ENCODE measurements at regions not wholly inside any gene's neighbourhood (a gene's known extent, or its start where the extent isn't known, plus 50 kb on each side); places are given as distances from the start of the nearest gene placed in this dataset.

GRCh38 chr11:80986421-80987074, 1545.7 kb upstream of the TENM4 start:
- no peaks in the 10 kb centered on the region for H3K36me3 ChIP-seq (ENCODE audit: control insufficient read depth in 4 of 4, insufficient read depth in 3 of 4, low read depth in 1 of 4, low read length in 3 of 4)
- 80% methylated on average over 1 of the region's 1 CpG for WGBS
- DNase-seq (ENCODE audit: low spot score): no peak
- no peak overlapping the region for H3K9ac ChIP-seq (ENCODE audit: low read depth in 1 of 2, low read length in 2 of 2)
- no peaks in the 10 kb centered on the region for H3K27me3 ChIP-seq (ENCODE audit: control insufficient read depth in 4 of 4, insufficient read depth in 4 of 4, low read length in 3 of 4)
- H3K4me1 ChIP-seq (ENCODE audit: control insufficient read depth in 4 of 4, insufficient read depth in 4 of 4, low read length in 3 of 4): no peaks in the 10 kb centered on the region
- H3K4me3 ChIP-seq (ENCODE audit: low read depth in 1 of 3, low read length in 3 of 3): no peak overlapping the region
- no peaks in the 10 kb centered on the region for H3K9me3 ChIP-seq (ENCODE audit: control insufficient read depth in 4 of 4, low read length in 3 of 4)
- no peak overlapping the region for H3K27ac ChIP-seq (ENCODE audit: low read depth in 1 of 2, low read length in 2 of 2)
- TF ChIP-seq RAD21 (IDR thresholded peaks at IDR 0.05) (no peak), JUND (IDR thresholded peaks at IDR 0.05) (no peak), HNF4G (IDR thresholded peaks at IDR 0.05) (no peak), EGR1 (IDR thresholded peaks at IDR 0.05; ENCODE audit: low read depth in 2 of 2) (no peak), GABPA (IDR thresholded peaks at IDR 0.05 in 1 of 2, conservative IDR thresholded peaks at IDR 0.05 in 1 of 2) (no peak), FOXA1 (IDR thresholded peaks at IDR 0.05) (no peak), TAF1 (conservative IDR thresholded peaks at IDR 0.05) (no peak), FOXA2 (IDR thresholded peaks at IDR 0.05) (no peak), CTCF (IDR thresholded peaks at IDR 0.05; ENCODE audit: low read depth, low read length, missing input control) (no peak), YY1 (IDR thresholded peaks at IDR 0.05) (no peak), RXRA (IDR thresholded peaks at IDR 0.05) (no peak), ATF3 (IDR thresholded peaks at IDR 0.05) (no peak), HNF4A (conservative IDR thresholded peaks at IDR 0.05) (no peak), NR2F2 (IDR thresholded peaks at IDR 0.05) (no peak)
- TF ChIP-seq, protein P1, sequence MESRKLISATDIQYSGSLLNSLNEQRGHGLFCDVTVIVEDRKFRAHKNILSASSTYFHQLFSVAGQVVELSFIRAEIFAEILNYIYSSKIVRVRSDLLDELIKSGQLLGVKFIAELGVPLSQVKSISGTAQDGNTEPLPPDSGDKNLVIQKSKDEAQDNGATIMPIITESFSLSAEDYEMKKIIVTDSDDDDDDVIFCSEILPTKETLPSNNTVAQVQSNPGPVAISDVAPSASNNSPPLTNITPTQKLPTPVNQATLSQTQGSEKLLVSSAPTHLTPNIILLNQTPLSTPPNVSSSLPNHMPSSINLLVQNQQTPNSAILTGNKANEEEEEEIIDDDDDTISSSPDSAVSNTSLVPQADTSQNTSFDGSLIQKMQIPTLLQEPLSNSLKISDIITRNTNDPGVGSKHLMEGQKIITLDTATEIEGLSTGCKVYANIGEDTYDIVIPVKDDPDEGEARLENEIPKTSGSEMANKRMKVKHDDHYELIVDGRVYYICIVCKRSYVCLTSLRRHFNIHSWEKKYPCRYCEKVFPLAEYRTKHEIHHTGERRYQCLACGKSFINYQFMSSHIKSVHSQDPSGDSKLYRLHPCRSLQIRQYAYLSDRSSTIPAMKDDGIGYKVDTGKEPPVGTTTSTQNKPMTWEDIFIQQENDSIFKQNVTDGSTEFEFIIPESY (IDR thresholded peaks at IDR 0.05): no peak

GRCh38 chr11:80980227-80980626, 1539.4 kb upstream of the TENM4 start:
- no peak overlapping the region for H3K4me3 ChIP-seq (ENCODE audit: low read depth in 1 of 3, low read length in 3 of 3)
- no peaks in the 10 kb centered on the region for H3K27me3 ChIP-seq (ENCODE audit: control insufficient read depth in 4 of 4, insufficient read depth in 4 of 4, low read length in 3 of 4)
- H3K9ac ChIP-seq (ENCODE audit: low read depth in 1 of 2, low read length in 2 of 2): no peak overlapping the region
- no peak overlapping the region for H3K27ac ChIP-seq (ENCODE audit: low read depth in 1 of 2, low read length in 2 of 2)
- H3K9me3 ChIP-seq (ENCODE audit: control insufficient read depth in 4 of 4, low read length in 3 of 4): no peaks in the 10 kb centered on the region
- no peak for DNase-seq (ENCODE audit: low spot score)
- no peaks in the 10 kb centered on the region for H3K36me3 ChIP-seq (ENCODE audit: control insufficient read depth in 4 of 4, insufficient read depth in 3 of 4, low read depth in 1 of 4, low read length in 3 of 4)
- TF ChIP-seq RXRA (IDR thresholded peaks at IDR 0.05) (no peak), HNF4G (IDR thresholded peaks at IDR 0.05) (no peak), GABPA (IDR thresholded peaks at IDR 0.05 in 1 of 2, conservative IDR thresholded peaks at IDR 0.05 in 1 of 2) (no peak), REST (IDR thresholded peaks at IDR 0.05) (no peak), JUND (IDR thresholded peaks at IDR 0.05) (no peak), FOXA1 (IDR thresholded peaks at IDR 0.05) (no peak), RAD21 (IDR thresholded peaks at IDR 0.05) (no peak), NR2F2 (IDR thresholded peaks at IDR 0.05) (no peak)
- TF ChIP-seq, protein P1 (IDR thresholded peaks at IDR 0.05): no peak
- H3K4me1 ChIP-seq (ENCODE audit: control insufficient read depth in 4 of 4, insufficient read depth in 4 of 4, low read length in 3 of 4): no peaks in the 10 kb centered on the region

Measured in liver (tissue), 8 donors.